Neural crest cell (in vitro differentiated cells): ENCODE measurements at regions not wholly inside any gene's neighbourhood (a gene's known extent, or its start where the extent isn't known, plus 50 kb on each side); places are given as distances from the start of the nearest gene placed in this dataset.

ENCODE experiments used
- DNase-seq: peaks from one replicate; pipeline ENCODE4 v3.0.0; 2021; ENCODE audit warnings: low read depth, mixed read lengths, low spot score
- H3K27ac Mint-ChIP-seq: one replicate; pipeline ENCODE4 v1.8.0; 2021; ENCODE audit warnings: mild to moderate bottlenecking, mixed read lengths; ENCODE audit not compliant: unreplicated experiment
- H3K27me3 Mint-ChIP-seq: 2 replicates; pipeline ENCODE4 v1.8.0; 2021; ENCODE audit warnings: low read depth, mild to moderate bottlenecking, mixed read lengths
- H3K36me3 Mint-ChIP-seq: 2 replicates; pipeline ENCODE4 v1.8.0; 2021; ENCODE audit warnings: low read depth, mild to moderate bottlenecking, mixed read lengths
- H3K4me1 Mint-ChIP-seq: 2 replicates; pipeline ENCODE4 v1.8.0; 2021; ENCODE audit warnings: mixed read lengths
- H3K4me3 Mint-ChIP-seq: one replicate; pipeline ENCODE4 v1.8.0; 2021; ENCODE audit warnings: mild to moderate bottlenecking, mixed read lengths
- H3K9me3 Mint-ChIP-seq: 2 replicates; pipeline ENCODE4 v1.8.0; 2021; ENCODE audit warnings: mixed read lengths
- CTCF ChIP-seq: fragments of 200-600 bp; sonication (generic); conservative IDR thresholded peaks from 2 replicates; pipeline ENCODE4 v1.5.0; 2021; ENCODE audit warnings: antibody characterized with exemption, mild to moderate bottlenecking

- H3K36me3 Mint-ChIP-seq: peaks cover 5% of the 10 kb centered on the region
- no peak for TF ChIP-seq CTCF
- no peak overlapping the region for H3K27ac Mint-ChIP-seq
- H3K4me3 Mint-ChIP-seq: no peak overlapping the region
- H3K27me3 Mint-ChIP-seq: no peaks in the 10 kb centered on the region
- no peak for DNase-seq
- peaks cover 22% of the 10 kb centered on the region for H3K9me3 Mint-ChIP-seq
- no peaks in the 10 kb centered on the region for H3K4me1 Mint-ChIP-seq
Observed at GRCh38 chr21:24590261-24590660, 1017.0 kb downstream of the MRPL39 start.

GRCh38 chr21:24583473-24583872 lies 1023.8 kb downstream of the MRPL39 start:
- no peaks in the 10 kb centered on the region for H3K36me3 Mint-ChIP-seq
- no peak overlapping the region for H3K4me3 Mint-ChIP-seq
- TF ChIP-seq CTCF: no peak
- no peak for DNase-seq
- H3K9me3 Mint-ChIP-seq: peaks cover 7% of the 10 kb centered on the region
- H3K27me3 Mint-ChIP-seq: no peaks in the 10 kb centered on the region
- H3K27ac Mint-ChIP-seq: no peak overlapping the region
- H3K4me1 Mint-ChIP-seq: no peaks in the 10 kb centered on the region

DNA sequence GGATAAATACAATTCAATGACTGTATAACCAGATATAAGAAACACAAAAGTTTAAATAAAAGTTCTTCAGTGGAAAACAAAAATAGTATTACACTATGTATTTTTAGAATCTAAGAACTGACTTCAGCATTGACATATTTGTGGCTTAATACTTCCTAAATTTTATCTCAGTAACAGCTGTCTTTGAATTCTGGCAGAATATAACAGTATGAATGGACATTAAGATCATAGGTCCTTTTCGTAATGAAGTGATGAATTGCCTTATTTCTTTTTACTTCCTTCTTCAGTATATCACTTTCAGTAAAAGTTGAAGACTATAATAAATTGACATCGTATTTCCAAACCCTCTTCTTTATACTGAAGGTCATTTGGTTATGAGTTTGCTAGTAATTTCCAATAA lies 1030.0 kb downstream of the MRPL39 start:
- Mint-ChIP-seq H3K4me1 (no peaks in the 10 kb centered on the region), H3K36me3 (no peaks in the 10 kb centered on the region), H3K4me3 (no peak overlapping the region), H3K27ac (no peak overlapping the region), H3K27me3 (no peaks in the 10 kb centered on the region), H3K9me3 (peaks cover 8% of the 10 kb centered on the region)
- TF ChIP-seq CTCF: no peak
- DNase-seq: no peak

DNA sequence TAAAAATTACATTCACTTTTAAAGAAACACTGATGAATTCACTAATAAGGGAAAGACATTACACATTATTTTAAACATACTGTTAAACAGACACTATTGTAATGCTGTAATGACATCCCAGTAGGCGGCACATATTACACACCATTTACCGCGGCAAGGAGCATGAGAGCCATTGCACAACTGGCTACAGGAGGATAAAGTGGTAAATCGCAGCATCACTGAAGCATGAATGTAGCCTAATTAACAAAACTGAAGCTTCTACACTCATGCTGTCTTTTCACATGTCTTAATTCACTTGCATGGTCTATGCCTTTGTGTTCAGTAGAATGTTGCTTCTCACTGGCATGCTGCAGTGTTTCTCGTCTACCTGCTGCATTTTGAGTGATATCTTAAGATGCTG lies 1046.0 kb downstream of the MRPL39 start:
- DNase-seq: no peak
- no peaks in the 10 kb centered on the region for H3K4me1 Mint-ChIP-seq
- no peaks in the 10 kb centered on the region for H3K27me3 Mint-ChIP-seq
- TF ChIP-seq CTCF: no peak
- peaks cover 31% of the 10 kb centered on the region for H3K9me3 Mint-ChIP-seq
- H3K4me3 Mint-ChIP-seq: no peak overlapping the region
- peaks cover 2% of the 10 kb centered on the region for H3K36me3 Mint-ChIP-seq
- no peak overlapping the region for H3K27ac Mint-ChIP-seq

- Mint-ChIP-seq H3K36me3 (no peaks in the 10 kb centered on the region), H3K9me3 (peaks cover 18% of the 10 kb centered on the region), H3K4me1 (no peaks in the 10 kb centered on the region), H3K27me3 (no peaks in the 10 kb centered on the region), H3K4me3 (no peak overlapping the region), H3K27ac (no peak overlapping the region)
- DNase-seq: no peak
- TF ChIP-seq CTCF: no peak
Observed at GRCh38 chr21:24552491-24552890, 1054.8 kb downstream of the MRPL39 start.

- no peak for TF ChIP-seq CTCF
- no peak for DNase-seq
- Mint-ChIP-seq H3K27me3 (no peaks in the 10 kb centered on the region), H3K4me1 (no peaks in the 10 kb centered on the region), H3K9me3 (peaks cover 15% of the 10 kb centered on the region), H3K4me3 (no peak overlapping the region), H3K27ac (no peak overlapping the region), H3K36me3 (no peaks in the 10 kb centered on the region)
Observed at GRCh38 chr21:24545807-24546361, 1061.4 kb downstream of the MRPL39 start.
